ENCODE measurements at regions not wholly inside any gene's neighbourhood (a gene's known extent, or its start where the extent isn't known, plus 50 kb on each side); places are given as distances from the start of the nearest gene placed in this dataset.

DNA sequence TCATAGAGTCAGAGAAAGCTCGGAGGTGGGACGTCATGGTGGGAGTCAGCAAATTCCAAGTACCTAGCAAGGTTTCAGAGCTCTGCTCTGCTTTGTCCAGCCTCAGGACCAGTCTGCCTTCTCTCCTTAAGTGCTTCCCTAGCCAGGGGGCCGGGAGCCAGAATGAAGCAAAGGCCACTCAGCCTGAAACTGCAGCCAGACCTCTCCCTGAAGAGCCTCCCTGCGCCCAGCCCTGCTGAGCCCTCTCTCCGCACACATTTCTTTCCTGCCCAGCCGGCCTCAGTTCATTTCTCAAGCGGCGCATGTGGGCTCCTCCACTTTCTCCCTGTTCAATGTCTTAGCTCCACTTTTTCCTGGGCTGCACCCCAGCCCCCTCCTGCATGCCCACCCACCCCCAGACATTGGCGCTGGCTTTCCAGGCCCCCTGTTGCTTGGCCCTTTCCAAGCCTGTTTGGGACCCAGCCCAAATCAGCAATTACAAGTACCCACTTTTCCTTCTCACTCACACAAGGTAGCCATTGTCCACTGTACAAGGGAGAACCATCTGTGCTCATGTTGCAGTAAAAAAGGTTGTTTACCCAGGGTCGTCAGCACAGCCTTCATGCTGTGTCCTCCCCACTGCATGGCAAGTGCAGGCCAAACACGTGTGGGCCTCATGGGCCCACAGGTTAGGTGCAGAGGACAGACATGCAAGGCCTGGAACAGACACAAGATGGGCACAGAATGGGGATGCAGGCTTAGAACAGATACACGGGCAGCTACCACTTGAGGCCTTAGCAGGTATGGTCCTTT, 147.1 kb downstream of the MRPL14 start:
- DNase-seq: peak in 1 of 2 experiments; percentile 7

DNA sequence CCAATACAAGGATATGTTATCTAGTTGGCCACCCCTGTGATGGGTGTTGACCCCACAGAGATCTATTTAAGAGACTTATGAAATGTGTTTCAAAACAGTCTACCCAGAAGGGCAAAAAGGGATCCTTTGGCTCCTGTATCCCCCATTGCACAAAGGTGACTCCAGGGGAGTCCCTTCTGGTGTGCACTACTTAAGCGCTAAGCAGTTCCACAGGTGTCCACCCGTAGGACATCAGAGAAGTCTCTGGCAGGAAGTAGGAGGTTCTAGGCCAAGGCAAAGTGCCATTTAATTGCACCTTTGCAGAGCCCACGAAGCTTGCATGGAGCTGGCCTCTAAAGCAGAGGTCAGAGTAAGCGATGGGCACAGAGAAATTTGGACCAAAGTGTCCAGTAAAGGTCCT, 147.7 kb downstream of the MRPL14 start:
- DNase-seq: peak in 1 of 2 experiments; percentile 9

DNA sequence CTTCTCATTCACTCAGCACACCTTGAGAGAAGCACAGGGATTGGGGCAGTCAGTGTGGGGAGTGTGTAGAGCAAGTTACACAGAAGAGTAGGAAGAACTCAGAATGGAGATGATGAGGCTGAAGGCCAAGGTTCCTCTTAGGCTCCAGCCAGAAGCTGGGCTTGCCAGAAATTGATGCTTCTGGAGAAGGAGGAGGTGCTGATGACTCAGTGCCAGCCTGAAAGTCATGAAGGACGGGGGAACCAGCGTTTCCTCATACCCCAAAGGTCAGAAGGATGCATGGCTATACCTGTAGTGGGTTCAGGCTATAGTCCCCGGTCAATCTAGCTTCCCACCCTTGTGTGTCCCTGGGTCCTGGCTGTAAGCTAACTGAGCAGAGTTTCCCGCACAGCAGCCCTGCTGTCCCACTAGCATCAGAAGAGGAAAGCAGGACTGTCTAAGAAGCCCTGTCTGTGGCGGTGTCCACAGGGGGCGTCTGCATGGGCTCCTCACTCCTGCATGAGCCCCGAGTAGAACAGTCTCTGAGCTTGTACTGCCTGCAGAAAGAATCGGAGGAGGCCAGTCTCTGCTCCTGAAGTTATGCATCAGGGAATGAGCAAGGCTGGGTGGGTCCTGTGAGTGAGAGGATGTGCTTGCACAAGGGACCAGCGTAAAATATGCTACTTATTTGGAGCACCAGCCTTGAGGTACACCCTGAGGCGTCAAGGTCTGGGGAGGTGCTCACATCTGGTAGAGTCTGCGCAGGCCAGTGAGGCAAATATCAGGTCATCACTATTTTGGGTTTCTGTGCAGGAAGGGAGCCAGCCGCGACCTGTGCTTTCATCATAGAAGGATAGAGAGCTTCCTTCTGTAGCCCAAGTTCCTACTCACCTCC, 148.5 kb downstream of the MRPL14 start:
- peak; percentile 7 to 12 for DNase-seq

DNA sequence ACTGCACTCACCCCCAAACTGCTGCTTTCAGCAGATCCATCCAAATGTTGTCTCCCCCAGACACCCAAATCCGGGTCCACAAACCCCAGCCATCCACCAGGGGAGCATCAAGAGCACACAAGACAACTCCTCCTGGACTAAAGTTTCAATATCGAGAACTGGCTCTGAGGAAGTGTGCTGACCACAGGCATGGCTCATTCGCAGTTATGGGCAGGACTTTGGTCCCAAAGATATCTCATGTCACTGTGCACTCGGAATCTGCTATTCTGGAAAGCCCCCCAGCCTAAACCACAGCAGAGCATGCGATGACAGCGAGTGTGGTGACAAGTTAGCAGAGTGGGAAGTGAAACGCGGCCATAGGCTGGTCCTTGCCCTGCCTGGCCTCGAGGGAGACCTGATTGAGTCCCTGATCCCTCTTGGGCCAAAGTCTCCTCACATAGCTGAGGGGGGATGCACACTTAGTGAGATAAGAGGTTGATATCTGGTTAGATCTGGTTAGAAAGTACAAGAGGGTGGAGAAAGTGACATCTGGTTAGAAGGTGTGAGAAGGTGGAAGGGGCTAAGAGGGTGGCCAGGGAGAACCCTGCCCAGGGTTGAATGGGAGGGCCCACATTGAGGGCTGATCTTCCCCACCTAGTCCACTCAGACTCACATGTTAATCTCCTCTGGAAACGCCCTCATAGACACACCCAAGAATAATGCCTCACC, 149.7 kb downstream of the MRPL14 start:
- DNase-seq: peak; percentile 16 to 17

DNA sequence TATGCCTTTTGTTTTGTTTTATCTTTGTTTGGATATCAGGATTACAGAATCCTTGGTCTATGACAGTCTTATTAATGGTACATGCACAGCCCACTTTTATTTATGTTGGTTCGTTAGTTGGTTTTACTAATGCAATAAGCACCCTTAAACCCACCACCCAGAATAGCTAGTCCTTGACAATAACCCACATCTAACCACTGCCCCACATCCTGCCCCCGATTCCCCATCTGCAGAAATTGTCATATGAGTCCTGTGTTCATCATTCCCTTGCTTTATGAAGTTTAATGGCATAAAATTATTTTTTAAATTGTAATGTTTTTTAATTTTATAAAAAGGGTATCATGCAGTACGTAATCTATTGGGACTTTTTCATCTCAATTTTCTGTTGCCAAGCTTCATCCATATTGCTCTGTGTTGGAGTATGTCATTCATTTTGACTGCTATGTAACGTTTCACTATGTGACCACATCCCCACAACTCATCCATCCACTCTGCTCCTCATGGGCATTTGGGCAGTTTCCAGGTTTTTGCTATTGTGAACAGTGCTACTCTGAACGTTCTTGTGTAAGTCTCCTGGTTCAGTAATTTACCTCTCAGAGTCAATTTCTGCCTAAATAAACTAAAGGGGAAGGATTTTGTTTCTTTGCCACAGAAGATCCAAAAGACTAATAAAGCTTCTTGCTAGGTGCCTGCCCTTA, 150.4 kb downstream of the MRPL14 start:
- no peak for DNase-seq

DNA sequence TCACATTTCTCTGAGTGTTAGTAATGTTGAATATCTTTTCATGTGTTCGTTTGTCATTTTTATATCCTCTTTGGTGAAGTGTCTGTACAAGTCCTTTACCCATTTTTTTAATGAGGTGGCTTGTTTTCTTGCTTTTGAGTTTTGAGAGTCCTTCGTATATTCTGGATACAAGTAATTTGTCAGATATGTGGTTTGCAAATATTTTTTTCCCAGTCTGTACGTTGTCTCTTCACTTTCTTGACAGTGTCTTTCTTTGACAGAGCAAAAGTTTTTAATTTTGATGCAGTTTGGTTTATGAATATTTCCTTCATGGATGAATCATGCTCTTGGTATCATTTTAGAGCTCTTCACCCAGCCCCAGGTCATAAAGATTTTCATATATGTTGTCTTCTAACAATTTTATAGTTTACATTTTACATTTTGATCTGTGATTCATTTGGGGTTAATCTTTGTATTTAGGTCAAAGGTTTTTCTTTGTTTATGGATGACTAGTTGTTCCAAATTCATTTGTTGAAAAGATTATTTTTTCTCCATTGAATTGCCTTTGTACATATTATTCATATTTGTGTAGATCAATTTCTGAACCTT, 152.5 kb downstream of the MRPL14 start:
- no peak for DNase-seq

DNA sequence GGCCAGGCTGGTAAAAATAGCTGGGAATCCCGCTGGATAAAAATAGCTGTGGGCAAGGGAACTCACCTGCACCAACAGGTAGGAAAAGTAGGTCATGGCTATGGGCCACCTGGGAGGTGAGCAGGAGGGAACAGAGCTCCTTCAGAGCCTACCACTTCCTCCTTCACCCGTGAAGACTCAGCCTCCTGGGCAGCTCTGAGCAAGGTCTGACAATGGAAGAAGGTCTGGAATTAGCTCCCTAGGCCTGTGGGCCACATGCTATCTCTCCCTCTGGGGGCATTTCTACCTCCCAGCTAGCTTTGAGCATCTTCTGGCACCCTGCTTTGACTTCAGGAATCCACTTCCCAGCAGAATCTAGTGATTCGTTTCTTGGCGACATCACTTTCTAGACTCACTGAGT, 153.9 kb downstream of the MRPL14 start:
- DNase-seq: no peak

DNA sequence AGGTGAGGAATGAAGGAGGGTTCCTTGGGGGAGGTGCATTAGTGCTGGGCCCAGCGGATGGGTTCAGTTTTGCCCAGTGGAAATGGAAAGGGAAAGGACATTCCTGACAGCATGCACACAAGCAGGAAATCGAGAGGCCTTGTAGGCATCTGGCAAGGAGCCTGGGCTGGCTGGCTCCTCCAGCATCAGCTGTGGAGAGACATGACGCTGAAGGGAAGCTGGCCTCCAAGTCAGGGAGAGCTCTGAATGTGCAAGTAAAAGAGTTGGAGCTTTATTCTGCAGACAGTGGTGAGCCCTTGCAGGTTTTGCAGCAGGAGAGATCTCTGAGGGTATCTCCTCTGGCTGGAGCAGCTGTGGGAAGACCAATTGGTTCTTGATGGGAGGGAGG, 154.3 kb downstream of the MRPL14 start:
- DNase-seq: peak; percentile 4 to 7

DNA sequence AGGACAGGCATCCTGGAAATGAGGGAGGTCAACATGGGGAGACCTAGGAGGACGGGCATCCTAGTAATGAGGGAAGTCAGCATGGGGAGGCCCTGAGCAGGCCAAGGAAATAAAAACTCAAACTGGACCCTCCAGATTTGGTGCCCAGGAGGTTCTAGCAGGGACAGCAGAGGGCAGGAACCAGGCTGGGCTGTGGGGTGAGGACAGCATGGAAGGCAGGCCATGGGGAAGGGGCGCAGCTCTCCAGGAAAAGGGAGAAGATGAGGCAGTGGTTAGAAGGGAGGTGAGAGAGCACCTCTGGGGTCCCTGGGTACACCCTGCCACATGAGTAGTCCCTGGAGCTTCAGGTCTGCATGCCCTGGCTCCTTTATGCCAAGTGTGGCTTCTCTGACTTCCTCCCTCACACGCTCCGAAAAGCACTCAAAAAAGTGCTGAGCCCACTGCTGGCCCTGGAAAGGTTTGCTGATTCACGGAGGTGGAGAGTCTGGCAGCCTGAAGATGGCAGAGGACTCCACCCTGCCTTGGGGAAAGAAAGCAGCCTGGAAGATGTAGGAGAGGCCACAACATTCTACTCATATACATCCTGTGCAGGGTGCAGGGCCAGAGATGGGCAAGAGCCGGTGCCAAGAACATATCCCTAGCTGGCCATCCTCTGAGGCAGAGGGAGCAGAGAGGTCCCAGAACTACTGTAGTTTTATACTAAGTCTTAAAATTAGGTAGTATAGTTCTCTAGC, 154.9 kb downstream of the MRPL14 start:
- peak in 1 of 2 experiments; percentile 7 for DNase-seq

DNA sequence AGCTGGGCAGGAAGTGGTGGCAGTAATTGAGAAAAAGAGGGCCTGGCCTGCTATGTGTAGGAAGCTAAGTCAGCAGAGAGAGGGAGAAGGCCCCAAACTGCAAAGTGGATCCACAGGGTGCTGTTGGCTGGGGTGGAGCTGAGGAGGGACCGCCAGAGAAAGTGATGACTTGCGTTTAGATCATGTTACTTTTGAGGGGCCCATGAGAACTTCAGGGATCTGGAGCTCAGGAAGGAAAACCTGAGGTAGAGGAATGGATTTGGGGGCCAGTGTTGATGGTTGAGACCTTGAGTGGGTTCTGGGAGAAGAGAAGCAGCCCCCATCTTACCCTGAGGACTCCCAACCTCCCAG, 155.5 kb downstream of the MRPL14 start:
- no peak for DNase-seq

DNA sequence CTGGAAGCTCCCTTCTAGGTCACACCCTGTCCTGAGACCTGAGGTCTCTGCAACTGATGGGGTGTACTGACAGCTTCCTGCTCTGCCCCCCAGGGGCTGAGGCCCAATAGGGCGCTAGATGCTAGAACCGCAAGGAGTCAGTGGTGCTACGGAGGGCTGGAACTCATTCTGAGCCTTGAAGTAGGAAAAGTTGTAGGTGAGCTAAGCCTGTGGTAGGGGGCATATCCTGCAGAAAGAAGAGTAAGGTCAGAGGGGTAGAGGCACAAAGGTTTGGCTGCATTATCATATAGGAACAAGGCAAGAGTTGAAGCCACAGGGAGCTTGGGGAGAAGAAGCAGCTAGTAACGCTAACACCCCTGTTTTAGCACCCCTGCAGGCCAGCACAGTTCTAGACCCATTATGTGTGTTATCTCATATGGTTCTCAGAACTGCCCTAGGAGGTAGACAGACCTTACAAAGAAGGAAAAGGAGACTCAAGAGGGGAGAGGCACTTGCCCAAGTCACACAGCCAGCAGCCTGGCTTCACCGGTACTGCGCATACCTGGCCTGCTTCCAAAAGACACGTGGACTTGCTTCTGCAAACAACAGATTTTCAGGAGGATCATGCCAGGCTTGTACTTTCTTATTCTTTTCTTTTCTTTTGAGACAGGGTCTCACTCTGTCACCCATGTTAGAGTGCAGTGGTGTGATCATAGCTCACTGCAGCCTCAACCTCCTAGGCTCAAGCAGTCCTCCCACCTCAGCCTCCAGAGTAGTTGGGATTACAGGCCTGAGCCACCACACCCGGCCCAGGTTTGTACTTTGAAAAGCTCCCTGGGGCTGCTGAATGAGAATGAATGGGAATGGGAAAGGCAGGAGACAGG, 156.1 kb downstream of the MRPL14 start:
- peak in 1 of 2 experiments; percentile 14 for DNase-seq

DNA sequence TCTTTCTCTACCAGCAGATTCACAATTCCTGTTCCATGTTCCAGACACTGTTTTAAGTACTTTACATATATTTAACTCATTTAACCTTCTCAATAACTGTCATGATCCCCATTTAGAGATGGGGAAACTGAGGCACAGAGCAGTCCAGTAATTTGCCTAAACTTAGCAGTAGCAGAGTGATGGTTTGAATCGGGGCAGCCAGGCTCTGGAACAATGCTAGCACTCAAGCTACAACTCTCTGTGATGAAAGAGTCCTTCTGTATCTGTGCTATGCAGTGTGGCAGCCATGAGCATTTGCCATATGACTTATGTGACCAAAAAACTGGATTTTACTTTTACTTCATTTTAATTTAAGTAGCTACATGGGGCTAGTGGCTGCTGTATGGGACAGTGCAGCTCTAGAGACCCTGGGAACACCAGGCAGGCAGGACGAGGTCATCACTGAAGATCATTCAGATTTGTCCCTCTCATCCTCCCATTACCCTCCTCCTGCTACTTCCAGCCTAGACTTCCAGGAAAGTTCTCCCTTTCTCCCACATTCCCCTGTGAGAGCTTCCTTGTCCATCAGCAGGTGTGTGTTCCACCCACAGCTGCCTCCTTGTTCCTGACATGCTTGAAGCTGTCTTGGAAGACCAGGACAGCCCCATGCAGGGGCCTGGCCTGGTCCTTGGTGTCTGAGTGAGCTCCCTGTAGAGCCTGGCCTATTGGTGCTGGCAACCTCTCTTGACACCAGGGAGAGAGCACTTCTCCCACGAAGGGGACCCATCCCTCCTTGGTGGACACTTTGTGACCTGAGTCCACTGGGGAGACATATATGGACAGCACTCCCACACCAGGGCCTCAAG, 157.0 kb downstream of the MRPL14 start:
- peak in 1 of 2 experiments; percentile 9 for DNase-seq

DNA sequence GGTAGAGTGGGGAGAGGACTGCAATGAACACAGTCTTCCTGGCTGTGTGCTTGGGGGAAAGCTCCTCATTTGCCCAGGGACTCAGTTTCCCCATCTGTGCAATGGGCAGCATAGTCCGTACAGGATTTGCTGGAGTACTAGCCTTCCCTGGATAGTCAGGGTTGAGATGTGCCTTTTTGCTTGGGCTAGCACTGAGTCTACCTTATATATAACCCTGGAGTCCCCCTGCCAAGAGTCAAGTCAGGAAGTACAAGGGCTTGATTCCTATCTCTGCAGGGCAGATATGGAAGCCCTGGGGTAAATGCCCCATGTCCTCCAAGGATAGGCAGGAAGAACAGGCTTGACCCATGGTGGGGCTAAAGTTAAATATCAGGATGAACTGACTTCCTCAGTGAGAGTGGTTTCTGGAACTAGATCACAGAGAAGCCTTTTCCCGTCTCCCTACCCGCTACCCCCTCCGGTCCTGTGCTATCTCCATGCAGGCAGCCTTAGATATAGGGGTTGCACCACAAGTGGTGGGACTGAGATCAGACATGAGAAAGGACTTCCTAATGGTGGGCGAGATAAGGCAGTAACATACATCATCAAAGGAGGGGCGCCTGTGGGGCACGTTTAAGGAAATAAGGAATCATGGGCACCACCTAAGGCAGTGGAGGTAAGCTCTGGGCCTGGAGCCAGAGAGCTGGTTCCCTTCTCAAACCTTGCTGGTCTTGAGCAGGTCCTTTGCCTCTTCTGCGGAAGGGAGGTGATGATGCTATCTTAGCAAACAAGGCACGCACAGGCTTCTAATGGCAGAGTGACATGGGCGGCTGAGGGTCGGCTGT, 157.9 kb downstream of the MRPL14 start:
- peak in 1 of 2 experiments; percentile 6 for DNase-seq

DNA sequence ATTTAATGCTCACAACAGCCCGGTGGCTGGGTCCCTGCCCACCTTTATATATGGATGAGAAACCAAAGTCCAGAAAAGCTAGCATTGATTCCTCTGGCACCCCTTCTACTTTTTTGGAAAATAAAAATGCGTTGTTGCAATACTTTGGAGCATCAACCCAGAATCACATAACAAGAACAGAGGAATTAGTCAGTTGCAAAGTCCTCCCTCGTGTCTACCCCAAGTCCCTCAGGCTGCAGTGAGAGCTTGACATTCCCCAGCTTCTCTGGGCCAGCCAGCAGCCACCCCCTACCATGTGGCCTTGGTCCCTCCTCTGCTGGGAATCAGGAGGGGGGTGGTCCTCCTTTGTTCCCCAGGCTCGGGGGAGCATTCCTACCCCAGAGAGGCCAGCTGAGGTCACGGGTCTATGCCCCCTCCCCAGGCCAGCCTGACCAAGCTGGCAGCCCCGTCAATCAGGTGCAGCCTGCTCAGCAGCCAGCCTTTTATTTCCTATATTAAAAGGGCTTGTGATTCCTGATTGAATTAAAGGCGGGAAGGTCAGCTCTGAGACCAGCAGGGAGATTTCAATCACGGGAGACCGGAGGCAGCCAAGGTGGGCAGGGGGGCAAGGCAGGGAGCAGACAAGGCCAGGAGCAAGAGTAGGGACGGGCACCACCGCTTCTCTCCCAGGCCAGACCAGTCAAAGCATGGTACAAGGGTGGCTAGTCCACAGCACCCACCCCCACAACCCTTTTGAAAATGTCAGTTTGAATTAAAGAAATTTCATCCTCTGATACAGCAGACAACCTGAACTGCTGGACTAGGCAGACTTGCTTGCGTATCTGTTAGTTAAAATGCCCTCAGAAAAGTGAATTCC, 158.9 kb downstream of the MRPL14 start:
- no peak for DNase-seq

DNA sequence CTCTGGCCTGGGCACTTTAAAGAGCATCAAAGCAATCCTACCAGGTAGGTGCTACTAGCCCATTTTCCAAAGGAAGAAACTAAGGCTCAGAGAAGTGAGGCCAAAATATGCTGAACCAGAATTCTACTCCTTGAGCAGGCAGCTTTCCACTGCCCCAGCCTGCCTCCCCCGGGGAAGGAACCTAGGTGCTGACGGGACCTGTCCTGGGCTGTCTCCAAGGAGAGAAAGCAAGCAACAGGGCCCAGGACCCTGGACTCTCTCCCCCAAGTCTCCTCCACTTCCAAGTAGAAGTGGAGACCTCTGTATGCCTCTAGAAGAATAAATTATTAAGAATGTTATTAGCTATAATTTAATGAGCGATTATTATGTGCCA, 159.5 kb downstream of the MRPL14 start:
- DNase-seq: no peak

DNA sequence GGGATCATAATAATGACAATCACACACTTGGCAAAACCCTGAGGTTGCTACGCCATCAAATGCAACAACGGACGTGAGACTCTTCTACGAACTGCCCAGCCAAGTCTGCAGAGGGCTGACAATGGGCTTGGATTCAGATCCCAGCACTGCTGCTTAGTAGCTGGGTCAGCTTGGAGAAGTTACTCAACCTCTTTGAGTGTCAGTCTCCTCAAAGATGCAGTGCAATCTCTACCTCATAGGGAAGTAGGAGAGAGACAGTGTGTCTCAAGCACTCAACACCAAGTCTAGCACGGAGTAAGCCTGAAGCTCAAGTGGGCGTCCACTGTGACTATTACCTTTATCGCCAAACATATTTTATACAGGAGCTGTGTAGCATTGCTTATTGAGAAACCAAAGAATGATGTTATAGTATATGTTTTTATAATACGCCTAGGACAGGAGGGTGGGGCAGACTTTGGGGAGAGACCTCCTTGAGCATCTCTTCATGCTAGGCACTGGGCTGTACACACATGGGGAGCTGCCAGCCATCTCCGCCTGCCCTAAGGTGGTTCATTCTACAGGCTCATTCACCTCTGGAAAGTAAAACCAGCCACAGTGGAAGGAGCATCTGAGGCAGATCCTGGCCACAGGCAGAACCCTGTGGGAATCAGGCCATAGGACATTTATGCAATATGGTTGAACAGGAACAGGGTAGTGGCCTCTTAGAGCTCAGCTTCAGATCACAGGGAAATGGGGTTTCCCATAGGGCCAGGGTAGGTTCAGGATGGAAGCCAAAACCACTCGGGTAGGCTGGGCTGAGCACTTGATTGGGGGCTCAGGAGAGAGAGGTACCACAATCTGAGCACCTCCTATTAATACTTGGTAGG, 160.2 kb downstream of the MRPL14 start:
- peak in 1 of 2 experiments; percentile 4 for DNase-seq

DNA sequence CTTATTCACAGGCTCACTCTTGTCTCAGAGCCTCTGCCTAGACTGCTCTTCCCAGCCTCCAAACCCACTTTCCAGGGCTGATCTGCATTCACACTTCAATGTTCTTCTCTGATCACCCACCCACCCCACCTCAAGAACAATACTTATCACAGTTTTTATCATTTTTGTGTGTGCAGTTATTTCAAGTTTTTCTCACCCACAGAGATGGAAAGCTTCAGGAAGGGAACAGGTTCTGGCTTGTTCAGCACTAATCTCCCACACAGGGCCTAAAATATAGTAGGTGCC, 160.9 kb downstream of the MRPL14 start:
- no peak for DNase-seq
